Colonic mucosa (tissue), 4 donors: ENCODE measurements at regions not wholly inside any gene's neighbourhood (a gene's known extent, or its start where the extent isn't known, plus 50 kb on each side); places are given as distances from the start of the nearest gene placed in this dataset.

Experiments
- DNase-seq: peaks from one replicate; pipeline ENCODE4 v3.0.0-alpha.2; 2020
- H3K27ac ChIP-seq: fragments of 200-600 bp; one replicate; pipeline ENCODE4 v1.8.0; 2021
- H3K27me3 ChIP-seq: fragments of 200-600 bp; one replicate; pipeline ENCODE4 v1.8.0; 2021
- H3K36me3 ChIP-seq: fragments of 200-600 bp; one replicate; pipeline ENCODE4 v1.8.0; 2021
- H3K4me1 ChIP-seq: fragments of 200-600 bp; one replicate; pipeline ENCODE4 v1.8.0; 2021; ENCODE audit warnings: mild to moderate bottlenecking
- H3K4me3 ChIP-seq: fragments of 200-600 bp; one replicate; pipeline ENCODE4 v1.8.0; 2021
- H3K9ac ChIP-seq, 2 donors: one replicate each; pipeline ENCODE4 v1.7.0; 2013; ENCODE audit warnings: control low read depth in 2 of 2, low read depth in 2 of 2, low read length in 2 of 2
- H3K9me3 ChIP-seq: fragments of 200-600 bp; one replicate; pipeline ENCODE4 v1.8.0; 2021
- CTCF ChIP-seq: fragments of 200-600 bp; IDR thresholded peaks from one replicate; pipeline ENCODE4 v1.8.0; 2022; ENCODE audit warnings: antibody characterized with exemption, mild to moderate bottlenecking
- intact Hi-C: fragments of 100-400 bp; cut with DNase I; formaldehyde crosslinking; loops from one replicate; pipeline ENCODE4 v1.14.1; 2022
- donor health status: healthy.
- donor health status: DM: no; HTN: no; CAD: no.
- donor health status: DM: no; HTN: no; CAD: no.

DNA sequence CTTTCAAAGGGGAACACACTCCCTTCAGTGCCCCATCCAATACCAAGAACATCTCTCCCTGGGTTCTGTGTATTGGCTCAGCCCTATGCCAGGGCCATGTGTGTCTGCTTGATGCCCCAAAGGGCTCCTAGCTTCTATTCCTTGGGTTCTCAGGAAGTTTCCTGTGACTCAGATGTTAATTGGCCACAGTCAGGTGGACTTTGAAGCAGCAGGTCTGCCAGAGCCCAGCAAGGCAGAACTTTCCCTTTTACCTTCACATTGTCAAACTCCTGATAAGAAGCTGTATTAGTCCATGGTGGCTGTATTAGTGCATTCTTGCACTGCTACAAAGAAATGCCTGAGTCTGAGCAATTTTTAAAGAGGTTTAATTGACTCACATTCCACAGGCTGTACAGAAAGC is 116.0 kb upstream of the PTPRT start:
- DNase-seq: no peak

GRCh38 chr20:43304598-43304997 is 114.9 kb upstream of the PTPRT start:
- Histone ChIP-seq H3K27me3 (no peaks in the 10 kb centered on the region), H3K4me3 (no peak overlapping the region), H3K9me3 (no peaks in the 10 kb centered on the region), H3K36me3 (no peaks in the 10 kb centered on the region), H3K9ac (no peak overlapping the region), H3K27ac (no peak overlapping the region), H3K4me1 (no peaks in the 10 kb centered on the region)
- no peak for DNase-seq
- TF ChIP-seq CTCF: no peak
- intact Hi-C loops: no loop called here

More for the DNA sequence above, 116.0 kb upstream of the PTPRT start:
- Histone ChIP-seq H3K27ac (no peak overlapping the region), H3K9ac (no peak overlapping the region), H3K4me3 (no peak overlapping the region), H3K27me3 (no peaks in the 10 kb centered on the region), H3K4me1 (no peaks in the 10 kb centered on the region), H3K9me3 (no peaks in the 10 kb centered on the region), H3K36me3 (no peaks in the 10 kb centered on the region)
- TF ChIP-seq CTCF: no peak
- intact Hi-C loops: no loop called here

- intact Hi-C loops: no loop called here
- no peaks in the 10 kb centered on the region for H3K36me3 ChIP-seq
- TF ChIP-seq CTCF: no peak
Measured at GRCh38 chr20:43302936-43303335, 113.2 kb upstream of the PTPRT start.

DNA sequence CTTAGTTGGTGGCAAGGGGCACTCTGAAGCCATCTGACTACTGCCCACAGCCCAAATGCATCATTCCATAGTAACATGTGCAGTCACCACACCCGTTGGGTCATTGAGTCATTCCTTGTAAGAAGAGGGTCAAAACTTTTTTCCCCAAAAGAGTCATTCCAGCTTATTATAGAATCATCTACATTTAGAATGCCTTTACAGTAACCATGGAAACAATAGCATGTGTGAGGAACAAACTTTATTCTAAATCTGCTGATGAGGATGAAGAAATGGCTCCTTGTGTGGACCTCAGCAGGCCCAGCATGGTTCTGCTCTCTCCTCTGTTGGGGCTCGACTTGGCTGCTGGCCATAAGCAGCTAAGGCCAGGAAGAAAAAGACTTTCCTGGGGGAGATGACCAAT is 111.2 kb upstream of the PTPRT start:
- H3K36me3 ChIP-seq: no peaks in the 10 kb centered on the region
- H3K4me1 ChIP-seq: no peaks in the 10 kb centered on the region
- no peaks in the 10 kb centered on the region for H3K9me3 ChIP-seq
- DNase-seq: no peak
- H3K27me3 ChIP-seq: no peaks in the 10 kb centered on the region
- intact Hi-C loops: no loop called here
- H3K27ac ChIP-seq: no peak overlapping the region
- H3K4me3 ChIP-seq: no peak overlapping the region
- TF ChIP-seq CTCF: no peak
- H3K9ac ChIP-seq: no peak overlapping the region

More at GRCh38 chr20:43302936-43303335, 113.2 kb upstream of the PTPRT start:
- H3K27me3 ChIP-seq: no peaks in the 10 kb centered on the region
- no peak for DNase-seq
- H3K9me3 ChIP-seq: no peaks in the 10 kb centered on the region
- no peaks in the 10 kb centered on the region for H3K4me1 ChIP-seq
- H3K9ac ChIP-seq: no peak overlapping the region
- no peak overlapping the region for H3K4me3 ChIP-seq
- no peak overlapping the region for H3K27ac ChIP-seq

DNA sequence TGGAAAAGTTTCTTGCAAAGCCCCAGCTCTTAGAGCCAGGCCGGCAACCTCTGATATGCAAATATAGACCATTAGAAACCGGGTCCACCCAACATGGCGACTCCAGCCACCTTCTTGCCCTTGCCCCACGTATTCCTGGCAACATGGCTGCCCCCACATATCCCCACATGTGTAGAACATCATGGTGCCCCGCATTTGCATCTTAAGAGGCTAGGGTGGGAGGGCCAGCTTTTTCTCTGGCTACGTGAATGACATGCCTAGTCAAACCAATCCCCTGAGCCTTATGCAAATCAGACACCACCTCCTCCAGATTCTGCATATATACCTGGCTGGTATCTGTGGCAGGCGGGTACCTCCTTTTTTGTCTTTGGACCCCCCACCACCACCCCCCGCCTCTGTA is 106.1 kb upstream of the PTPRT start:
- H3K4me1 ChIP-seq: no peaks in the 10 kb centered on the region
- no peak overlapping the region for H3K9ac ChIP-seq
- H3K36me3 ChIP-seq: no peaks in the 10 kb centered on the region
- no peaks in the 10 kb centered on the region for H3K9me3 ChIP-seq
- H3K27ac ChIP-seq: no peak overlapping the region
- intact Hi-C loops: no loop called here
- TF ChIP-seq CTCF: no peak
- no peak for DNase-seq
- no peaks in the 10 kb centered on the region for H3K27me3 ChIP-seq
- H3K4me3 ChIP-seq: no peak overlapping the region

DNA sequence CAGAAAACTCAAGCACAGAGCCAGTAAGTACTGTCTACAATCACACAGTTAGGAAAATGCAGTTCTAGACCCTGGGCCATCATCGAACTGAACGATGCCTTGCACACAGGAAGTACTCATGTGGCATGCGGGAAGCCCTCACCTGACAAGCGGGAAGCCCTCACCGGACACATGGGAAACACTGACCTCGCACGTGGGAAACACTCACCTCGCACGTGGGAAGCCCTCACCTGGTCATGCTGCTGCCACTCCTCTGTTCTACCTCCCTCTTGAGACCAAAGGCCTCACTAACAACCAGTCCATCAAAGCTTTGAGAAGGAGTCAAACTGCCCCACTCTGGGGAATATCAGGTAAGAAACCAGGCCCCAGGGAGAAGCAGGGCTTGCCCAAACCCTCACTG is 105.6 kb upstream of the PTPRT start:
- no peaks in the 10 kb centered on the region for H3K4me1 ChIP-seq

More for the DNA sequence above, 105.6 kb upstream of the PTPRT start:
- no peak overlapping the region for H3K27ac ChIP-seq
- no peaks in the 10 kb centered on the region for H3K36me3 ChIP-seq
- no peak overlapping the region for H3K9ac ChIP-seq
- DNase-seq: no peak
- H3K4me3 ChIP-seq: no peak overlapping the region
- no peaks in the 10 kb centered on the region for H3K27me3 ChIP-seq
- no peak for TF ChIP-seq CTCF
- intact Hi-C loops: no loop called here
- no peaks in the 10 kb centered on the region for H3K9me3 ChIP-seq
